SKM-1 (cell line): ENCODE measurements at regions not wholly inside any gene's neighbourhood (a gene's known extent, or its start where the extent isn't known, plus 50 kb on each side); places are given as distances from the start of the nearest gene placed in this dataset.
"Not testable (repeated sequence)": the region's sequence is repeated elsewhere in the genome, so short reads cannot be mapped to it uniquely, and the experiment has no call there.

Experiments
- DNase-seq: peaks from one replicate; lab custom pipeline; 2025; ENCODE audit not compliant: unreplicated experiment; lab: John Stamatoyannopoulos, UW

- DNase-seq, result no peak
Measured at GRCh38 chr4:126470862-126471261, 1156.1 kb downstream of the FAT4 start.

DNA sequence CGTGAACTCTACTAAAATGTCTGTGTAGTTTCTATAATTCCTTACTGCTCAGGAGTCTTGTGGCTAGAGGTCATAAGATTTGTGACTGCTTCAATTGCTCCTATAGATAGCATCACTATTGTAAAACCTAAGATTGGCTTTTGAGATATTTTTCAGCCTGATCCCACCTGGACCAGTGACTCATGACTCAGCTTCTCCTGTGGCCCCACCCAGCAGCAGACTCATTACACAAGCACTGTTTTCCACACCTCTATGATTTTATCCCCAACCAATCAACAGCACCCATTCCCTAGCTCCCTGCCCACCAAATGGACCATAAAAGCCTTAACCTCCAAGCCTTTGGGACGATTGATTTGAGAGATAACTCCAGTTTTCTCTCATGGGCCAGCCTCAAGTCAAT, 1157.0 kb upstream of the INTU start:
- no peak for DNase-seq

DNA sequence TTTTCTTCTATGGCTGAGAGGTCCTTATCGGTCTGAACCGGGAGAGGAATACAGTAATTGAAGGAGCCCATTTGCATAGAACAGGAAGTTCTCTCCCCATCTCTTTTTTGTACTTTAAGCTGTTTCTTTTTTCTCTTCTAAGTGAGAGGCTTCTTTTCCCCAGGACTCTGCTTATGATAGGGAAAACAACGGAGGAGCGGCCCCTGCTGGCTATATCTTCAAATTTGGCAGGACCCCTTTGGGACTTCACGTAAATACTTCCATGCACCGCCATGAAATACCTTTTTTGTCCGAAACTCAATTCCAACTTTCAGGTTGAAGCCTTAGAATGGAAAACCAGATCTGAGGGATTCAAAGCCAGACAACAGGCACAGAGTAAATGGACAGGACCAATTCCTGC, 1153.0 kb upstream of the INTU start:
- no peak for DNase-seq

DNA sequence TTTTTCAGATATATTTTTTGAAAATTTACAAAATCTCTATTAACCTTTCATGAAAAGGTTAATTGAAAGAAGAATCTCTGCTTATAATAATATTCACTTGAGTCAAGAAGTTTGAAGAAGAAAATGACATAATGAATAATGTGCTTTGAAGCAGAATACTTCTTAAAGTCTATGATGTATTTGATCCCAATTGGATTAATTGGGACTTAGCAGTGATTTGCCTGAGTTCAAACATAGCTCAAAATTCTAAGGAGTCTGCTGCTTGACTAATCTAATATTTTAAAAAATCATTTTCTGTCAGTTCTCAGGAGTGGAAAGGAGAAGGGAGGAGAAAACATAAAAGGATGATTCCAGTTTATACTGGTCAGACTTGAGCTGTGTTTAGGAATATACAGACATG, 1150.4 kb upstream of the INTU start:
- no peak for DNase-seq

DNA sequence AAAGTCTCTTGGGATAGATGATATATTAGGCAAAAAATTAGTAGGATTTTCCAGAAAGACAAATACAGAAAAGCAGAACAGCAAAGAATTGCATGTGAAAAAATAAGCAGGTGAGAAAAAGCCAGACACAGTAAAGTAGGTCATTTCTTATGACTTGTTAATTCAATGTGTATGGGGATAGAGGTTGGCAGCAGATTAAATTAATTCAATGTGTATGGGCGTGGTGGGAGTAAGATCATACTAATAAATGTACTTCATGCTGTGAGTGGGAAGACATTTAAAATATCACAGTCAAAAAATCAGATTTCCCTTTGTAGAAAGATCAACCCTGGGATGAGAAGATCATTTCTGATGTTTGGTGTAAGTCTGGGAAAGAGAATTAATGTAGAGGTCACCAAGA, 1146.4 kb upstream of the INTU start:
- DNase-seq, result no peak

DNA sequence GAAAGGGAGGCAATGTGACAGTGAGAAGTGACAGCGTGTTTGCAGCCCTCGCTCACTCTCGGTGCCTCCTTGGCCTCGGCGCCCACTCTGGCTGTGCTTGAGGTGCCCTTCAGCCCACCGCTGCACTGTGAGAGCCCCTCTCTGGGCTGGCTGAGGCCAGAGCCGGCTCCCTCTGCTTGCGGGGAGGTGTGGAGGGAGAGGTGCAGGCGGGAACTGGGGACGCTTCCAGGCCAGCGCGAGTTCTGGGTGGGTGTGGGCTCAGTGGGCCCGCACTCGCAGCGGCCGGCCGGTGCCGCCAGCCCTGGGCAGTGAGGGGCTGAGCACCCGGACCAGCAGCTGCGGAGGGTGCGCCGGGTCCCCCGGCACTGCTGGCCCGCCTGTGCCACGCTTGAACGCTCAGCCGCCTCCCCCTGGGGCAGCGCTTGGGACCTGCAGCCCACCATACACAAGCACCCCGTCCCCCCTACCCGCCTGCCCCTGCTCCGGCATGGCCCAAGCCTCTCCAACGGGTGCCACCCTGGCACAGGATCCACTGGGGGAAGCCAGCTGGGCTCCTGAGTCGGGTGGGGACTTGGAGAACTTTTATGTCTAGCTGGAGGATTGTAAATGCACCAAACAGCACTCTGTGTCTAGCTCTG, 1142.8 kb upstream of the INTU start:
- no peak for DNase-seq

GRCh38 chr4:126495163-126495752, 1137.5 kb upstream of the INTU start:
- DNase-seq, result no peak

DNA sequence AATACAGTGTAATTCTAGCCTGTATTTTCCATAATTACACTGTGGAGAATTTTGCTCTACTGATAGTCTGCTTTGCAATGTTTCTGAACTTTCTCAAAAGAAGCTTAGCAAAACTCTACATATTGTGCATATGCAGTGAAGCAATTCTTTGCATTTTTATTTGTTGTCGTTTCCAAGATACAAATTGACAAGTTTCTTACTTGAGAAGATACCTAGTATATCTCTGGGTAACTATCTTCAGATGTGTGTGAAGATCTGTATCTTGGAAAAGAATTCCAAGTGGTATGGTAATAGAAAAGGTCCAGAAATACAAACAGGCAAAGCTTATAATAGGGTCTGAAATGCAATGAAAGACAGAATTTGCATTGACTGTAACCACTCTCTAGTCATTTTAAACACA, 1119.8 kb upstream of the INTU start:
- no peak for DNase-seq

DNA sequence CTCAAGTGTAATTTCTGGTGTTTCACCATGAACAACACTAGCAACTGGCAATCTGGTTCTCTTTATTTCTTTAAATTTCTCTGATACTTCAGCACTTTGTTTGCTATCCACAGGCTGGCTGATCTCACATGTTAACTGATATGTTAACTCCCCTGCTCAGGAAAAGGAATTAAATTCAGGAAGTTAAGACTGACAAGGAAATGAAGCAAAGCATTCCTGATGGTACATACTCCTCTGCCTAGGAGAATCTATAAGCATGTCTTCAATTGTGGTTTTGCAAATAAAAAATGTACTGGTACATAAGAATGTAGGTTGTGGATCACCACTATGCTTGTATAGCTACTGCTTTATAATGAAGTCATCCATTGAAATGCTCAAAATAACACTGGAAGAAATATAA, 1119.2 kb upstream of the INTU start:
- no peak for DNase-seq

DNA sequence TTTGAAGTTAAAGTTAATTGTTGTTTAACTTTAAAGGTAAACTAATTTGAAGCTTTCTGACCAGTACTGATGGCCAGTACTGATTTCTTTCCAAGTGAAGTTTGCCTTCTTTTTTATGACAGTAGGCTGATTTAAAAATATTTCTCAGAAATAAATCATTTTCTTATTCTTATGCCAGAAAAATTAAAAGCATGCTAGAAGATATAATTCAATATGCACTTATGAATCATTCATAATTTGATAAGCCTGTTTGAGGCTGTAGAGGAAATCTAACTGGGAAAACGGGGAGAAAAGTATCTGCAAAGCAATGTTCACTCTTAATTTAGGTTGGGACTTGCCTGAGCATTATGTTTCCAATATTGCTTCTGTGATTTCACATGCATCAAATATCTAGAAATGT, 1112.0 kb upstream of the INTU start:
- no peak for DNase-seq

- not testable (repeated sequence) for DNase-seq
Measured at GRCh38 chr4:126525400-126525799, 1107.4 kb upstream of the INTU start.

GRCh38 chr4:126526335-126526734, 1106.4 kb upstream of the INTU start:
- no peak for DNase-seq

GRCh38 chr4:126529997-126530396, 1102.8 kb upstream of the INTU start:
- no peak for DNase-seq

DNA sequence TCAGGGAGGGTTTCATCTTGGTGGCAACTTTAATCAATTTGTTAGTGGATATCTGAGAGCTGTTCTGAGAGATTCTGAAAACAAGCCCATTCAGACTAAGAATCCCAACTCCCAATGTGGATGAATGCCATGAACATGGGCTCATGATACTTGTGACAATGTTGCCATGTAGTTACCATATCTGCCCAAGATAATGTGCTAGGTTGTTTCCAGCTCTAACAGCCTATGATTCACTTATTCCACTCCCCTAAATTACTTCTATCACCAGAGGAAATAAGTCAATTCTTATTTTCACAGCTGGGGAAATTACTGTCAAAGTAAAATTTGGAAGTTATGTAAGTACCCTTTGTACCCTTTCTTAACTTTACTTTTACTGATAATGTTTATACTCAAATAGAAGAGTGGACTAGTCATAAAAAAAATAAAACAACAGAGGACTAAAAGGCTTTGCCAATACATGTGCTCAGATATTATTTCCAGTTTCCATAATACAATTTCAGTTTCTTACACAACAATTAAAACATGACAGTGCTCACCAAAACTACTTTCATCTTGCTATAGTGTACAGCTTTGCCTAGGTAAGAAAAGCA, 1101.7 kb upstream of the INTU start:
- no peak for DNase-seq

- no peak for DNase-seq
Measured at GRCh38 chr4:126532527-126532926, 1100.2 kb upstream of the INTU start.

- DNase-seq, result no peak
Measured at GRCh38 chr4:126533146-126533805, 1099.5 kb upstream of the INTU start.

DNA sequence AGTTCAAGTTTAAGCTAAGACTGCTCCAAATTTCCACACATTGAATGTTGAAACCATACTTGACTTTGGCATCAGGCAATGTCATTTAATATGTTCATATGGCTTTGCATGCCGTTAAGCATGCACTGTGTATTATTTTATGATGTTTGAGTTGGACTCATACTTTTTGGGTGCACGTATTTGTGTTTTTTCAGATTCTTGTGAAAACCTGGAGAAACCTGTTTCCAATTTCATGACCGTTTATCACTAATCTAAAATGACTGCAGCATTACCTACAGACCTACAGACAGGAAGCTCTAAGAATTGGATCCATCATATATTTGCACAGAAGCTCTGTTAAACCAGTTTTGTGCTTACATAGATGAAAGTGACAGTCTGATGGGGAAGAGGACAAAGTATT, 1093.0 kb upstream of the INTU start:
- no peak for DNase-seq

DNA sequence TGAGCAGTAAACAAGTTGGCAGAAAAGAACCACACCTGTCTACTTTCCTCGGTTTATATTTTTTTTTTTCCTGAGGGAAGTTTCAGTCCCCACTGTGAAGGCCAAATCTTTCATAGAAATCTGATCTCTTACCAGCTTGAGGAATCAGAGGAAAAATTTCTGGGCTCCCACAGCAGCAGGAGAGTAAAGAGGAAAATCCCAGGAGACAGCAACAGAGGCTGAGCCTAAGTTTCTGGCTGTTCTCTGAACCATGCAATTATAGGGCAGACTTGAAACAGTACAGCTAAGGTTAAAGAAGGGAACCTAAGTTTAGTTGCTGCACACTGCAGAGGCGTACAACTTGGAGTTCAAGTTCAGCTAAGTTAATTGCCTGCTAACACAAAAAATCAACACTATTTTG, 1090.9 kb upstream of the INTU start:
- no peak for DNase-seq

- DNase-seq, result no peak
Measured at GRCh38 chr4:126544276-126544675, 1088.5 kb upstream of the INTU start.

DNA sequence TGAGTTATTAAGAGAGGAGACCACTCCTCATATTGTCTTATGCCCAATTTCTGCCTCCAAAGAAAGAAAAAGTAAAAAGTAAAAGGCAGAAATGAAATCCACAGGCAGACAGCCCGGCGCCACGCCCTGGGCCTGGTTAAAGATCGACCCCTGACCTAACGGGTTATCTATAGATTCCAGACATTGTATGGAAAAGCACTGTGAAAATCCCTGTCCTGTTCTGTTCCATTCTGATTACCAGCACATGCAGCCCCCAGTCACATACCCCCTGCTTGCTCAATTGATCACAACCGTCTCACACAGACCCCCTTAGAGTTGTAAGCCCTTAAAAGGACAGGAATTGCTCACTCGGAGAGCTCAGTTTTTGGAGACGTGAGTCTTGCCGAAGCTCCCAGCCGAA, 1086.6 kb upstream of the INTU start:
- DNase-seq, result not testable (repeated sequence)

DNA sequence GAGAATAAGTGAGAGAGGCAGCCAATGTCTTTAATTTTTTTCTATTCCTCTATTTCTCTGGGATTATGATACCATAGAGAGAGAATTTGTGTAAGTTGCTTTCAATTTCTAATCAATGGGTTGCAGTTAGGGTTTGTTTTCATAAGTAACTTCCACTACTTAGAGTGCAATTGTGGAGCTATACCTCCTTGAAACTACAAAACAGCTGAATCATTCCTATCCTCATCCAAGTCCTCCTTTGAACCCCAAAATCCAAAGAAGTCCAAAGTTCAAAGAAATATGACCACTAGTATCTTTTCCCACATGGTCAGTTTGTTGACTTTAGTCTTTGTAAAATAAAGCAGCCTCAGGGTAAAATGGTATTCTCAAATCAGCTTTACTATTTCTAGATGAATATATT, 1085.4 kb upstream of the INTU start:
- no peak for DNase-seq

DNA sequence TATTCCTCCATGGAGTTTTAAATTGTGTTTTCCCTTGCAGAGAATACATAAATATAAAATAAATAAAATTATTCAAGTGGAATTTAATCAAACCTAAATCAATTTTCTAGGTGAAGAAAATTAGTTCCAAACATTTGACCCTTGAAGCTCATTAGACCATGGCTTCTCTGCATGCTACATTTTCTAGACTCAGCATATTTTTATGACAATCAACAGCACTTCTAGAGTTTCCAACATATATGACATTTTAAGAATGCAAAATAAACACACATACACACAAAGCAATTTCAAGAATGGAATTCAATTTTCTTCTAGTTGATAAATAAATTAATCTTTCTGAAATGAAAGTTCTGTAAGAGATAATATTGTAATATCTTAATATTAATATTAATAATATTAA, 1083.9 kb upstream of the INTU start:
- DNase-seq, result no peak
